Endodermal cell (in vitro differentiated cells): ENCODE measurements at regions not wholly inside any gene's neighbourhood (a gene's known extent, or its start where the extent isn't known, plus 50 kb on each side); places are given as distances from the start of the nearest gene placed in this dataset.

Experiments
- DNase-seq: peaks from one replicate; pipeline ENCODE4 v3.0.0-alpha.2; 2017
- H3K27ac ChIP-seq: 2 replicates; pipeline ENCODE4 v1.5.1; 2013; ENCODE audit warnings: mild to moderate bottlenecking, low read depth, low read length, moderate library complexity
- H3K27me3 ChIP-seq: 2 replicates; pipeline ENCODE4 v1.6.1; 2013; ENCODE audit warnings: mild to moderate bottlenecking, low read length, moderate library complexity; ENCODE audit not compliant: insufficient read depth, control insufficient read depth, poor library complexity, severe bottlenecking
- H3K36me3 ChIP-seq: 2 replicates; pipeline ENCODE4 v1.7.0; 2013; ENCODE audit warnings: mild to moderate bottlenecking, low read length, moderate library complexity; ENCODE audit not compliant: control insufficient read depth, insufficient read depth
- H3K4me1 ChIP-seq: one replicate; pipeline ENCODE4 v1.7.0; 2013; ENCODE audit warnings: low read length; ENCODE audit not compliant: control insufficient read depth, insufficient read depth
- H3K4me3 ChIP-seq: 2 replicates; pipeline ENCODE4 v1.5.1; 2013; ENCODE audit warnings: mild to moderate bottlenecking, low read length, moderate library complexity
- H3K9ac ChIP-seq: 2 replicates; pipeline ENCODE4 v1.6.1; 2013; ENCODE audit warnings: mild to moderate bottlenecking, low read length, moderate library complexity; ENCODE audit not compliant: poor library complexity, severe bottlenecking; ENCODE audit errors: extremely low read depth
- H3K9me3 ChIP-seq: 2 replicates; pipeline ENCODE4 v1.6.1; 2013; ENCODE audit warnings: mild to moderate bottlenecking, low read length, moderate library complexity; ENCODE audit not compliant: control insufficient read depth
- H3K27ac Mint-ChIP-seq: 2 replicates; pipeline ENCODE4 v1.8.0; 2020; ENCODE audit warnings: mixed read lengths
- H3K27me3 Mint-ChIP-seq: 2 replicates; pipeline ENCODE4 v1.8.0; 2021; ENCODE audit warnings: mild to moderate bottlenecking, mixed read lengths; ENCODE audit not compliant: insufficient read depth
- H3K36me3 Mint-ChIP-seq: 2 replicates; pipeline ENCODE4 v1.8.0; 2020; ENCODE audit warnings: low read depth, mixed read lengths
- H3K4me1 Mint-ChIP-seq: 2 replicates; pipeline ENCODE4 v1.8.0; 2020; ENCODE audit warnings: mixed read lengths
- H3K4me3 Mint-ChIP-seq: 2 replicates; pipeline ENCODE4 v1.8.0; 2020; ENCODE audit warnings: mild to moderate bottlenecking, moderate library complexity, mixed read lengths
- H3K9me3 Mint-ChIP-seq: 2 replicates; pipeline ENCODE4 v1.8.0; 2020; ENCODE audit warnings: mild to moderate bottlenecking, mixed read lengths
- CTCF ChIP-seq: fragments of 200-600 bp; sonication (generic); conservative IDR thresholded peaks from 2 replicates; pipeline ENCODE4 v1.5.0; 2021; ENCODE audit warnings: antibody characterized with exemption, mild to moderate bottlenecking
- WGBS, 2 experiments: methylation state at CpG; one replicate each; pipeline versions ENCODE4 v1.1.5 to v1.1.7; 2013; ENCODE audit warnings: missing lambda C conversion rate in 2 of 2, mixed read lengths in 1 of 2; ENCODE audit not compliant: insufficient coverage in 1 of 2, insufficient read length in 1 of 2; 5-methylcytosine and 5-hydroxymethylcytosine counted together

GRCh38 chr12:22798116-22798515 lies 173.1 kb downstream of the ETNK1 start:
- no peaks in the 10 kb centered on the region for H3K27me3 ChIP-seq
- 100% methylated on average over 1 to 3 of the region's 3 CpGs for WGBS, 2 experiments
- Mint-ChIP-seq H3K27ac (peak overlapping the region; percentile 10), H3K4me1 (peaks cover 44% of the 10 kb centered on the region), H3K9me3 (no peaks in the 10 kb centered on the region), H3K4me3 (no peak overlapping the region), H3K36me3 (peaks cover 14% of the 10 kb centered on the region), H3K27me3 (no peaks in the 10 kb centered on the region)
- no peaks in the 10 kb centered on the region for H3K4me1 ChIP-seq
- H3K9ac ChIP-seq, result no peak overlapping the region
- H3K4me3 ChIP-seq, result no peak overlapping the region
- TF ChIP-seq CTCF, result no peak
- peaks cover 31% of the 10 kb centered on the region for H3K36me3 ChIP-seq
- H3K9me3 ChIP-seq, result no peaks in the 10 kb centered on the region
- H3K27ac ChIP-seq, result no peak overlapping the region
- DNase-seq, result no peak

- Histone ChIP-seq H3K9me3 (no peaks in the 10 kb centered on the region), H3K9ac (no peak overlapping the region), H3K4me3 (no peak overlapping the region), H3K4me1 (no peaks in the 10 kb centered on the region), H3K27me3 (no peaks in the 10 kb centered on the region), H3K27ac (no peak overlapping the region), H3K36me3 (peaks cover 31% of the 10 kb centered on the region)
- Mint-ChIP-seq H3K9me3 (no peaks in the 10 kb centered on the region), H3K4me3 (no peak overlapping the region), H3K36me3 (peaks cover 18% of the 10 kb centered on the region), H3K4me1 (peaks cover 44% of the 10 kb centered on the region), H3K27me3 (no peaks in the 10 kb centered on the region), H3K27ac (no peak overlapping the region)
- DNase-seq, result no peak
- no peak for TF ChIP-seq CTCF
- 97% methylated on average over 2 of the region's 2 CpGs; no CpG with 5 or more reads in 1 of the 2 experiments for WGBS, 2 experiments
Observed at GRCh38 chr12:22799503-22799902, 174.5 kb downstream of the ETNK1 start.

GRCh38 chr12:22800332-22800731 lies 175.4 kb downstream of the ETNK1 start:
- H3K27ac ChIP-seq, result no peak overlapping the region
- no peaks in the 10 kb centered on the region for H3K27me3 Mint-ChIP-seq
- no peak overlapping the region for H3K9ac ChIP-seq
- H3K9me3 Mint-ChIP-seq, result no peaks in the 10 kb centered on the region
- peaks cover 24% of the 10 kb centered on the region for H3K36me3 Mint-ChIP-seq
- no peaks in the 10 kb centered on the region for H3K9me3 ChIP-seq
- WGBS, 2 experiments, result 76% methylated on average over 2 of the region's 2 CpGs; no CpG with 5 or more reads in 1 of the 2 experiments
- no peak overlapping the region for H3K4me3 Mint-ChIP-seq
- peak overlapping the region; percentile 64 for H3K27ac Mint-ChIP-seq
- no peak for DNase-seq
- no peak for TF ChIP-seq CTCF
- no peaks in the 10 kb centered on the region for H3K27me3 ChIP-seq
- no peak overlapping the region for H3K4me3 ChIP-seq
- peaks cover 44% of the 10 kb centered on the region for H3K4me1 Mint-ChIP-seq
- peaks cover 39% of the 10 kb centered on the region for H3K36me3 ChIP-seq
- H3K4me1 ChIP-seq, result no peaks in the 10 kb centered on the region
